PC-9 (cell line): ENCODE measurements at regions not wholly inside any gene's neighbourhood (a gene's known extent, or its start where the extent isn't known, plus 50 kb on each side); places are given as distances from the start of the nearest gene placed in this dataset.

Experiments
- BruUV-seq: library from RNA; stranded (reverse); fragments of 400-500 nt; replicated peaks from 2 replicates; lab custom pipeline; 2021; lab: Mats Ljungman, UMichigan
- CTCF ChIA-PET: fragments of 300-600 bp; sonication (Branson Sonifier 250); formaldehyde crosslinking; loops from one replicate; lab custom pipeline; 2022; ENCODE audit warnings: antibody characterized with exemption; lab: Charles Lee
- POLR2A ChIA-PET: fragments of 300-600 bp; sonication (Branson Sonifier 250); formaldehyde crosslinking; loops from one replicate; lab custom pipeline; 2022; ENCODE audit warnings: antibody characterized with exemption; ENCODE audit not compliant: unreplicated experiment; lab: Charles Lee
- DNase-seq, 2 experiments: peaks; one replicate each; pipeline versions ENCODE4 v3.0.0 to v3.0.0-alpha.2; 2015 to 2022; ENCODE audit warnings: mixed read lengths in 1 of 2
- H2AFZ ChIP-seq: fragments of 200-600 bp; sonication (generic); 2 replicates; pipeline ENCODE4 v1.8.1; 2017; ENCODE audit warnings: antibody characterized with exemption
- H3F3A ChIP-seq: fragments of 200-600 bp; sonication (generic); 2 replicates; pipeline ENCODE4 v1.8.1; 2017; ENCODE audit warnings: antibody characterized with exemption, mild to moderate bottlenecking, low read depth; ENCODE audit not compliant: insufficient read depth
- H3K27ac ChIP-seq: fragments of 200-600 bp; sonication (generic); 2 replicates; pipeline ENCODE4 v1.6.1; 2016; ENCODE audit warnings: mixed run types
- H3K27me3 ChIP-seq: fragments of 200-600 bp; sonication (generic); 2 replicates; pipeline ENCODE4 v1.6.1; 2016; ENCODE audit warnings: low read depth, mixed run types; ENCODE audit not compliant: insufficient read depth
- H3K36me3 ChIP-seq: fragments of 200-600 bp; sonication (generic); 2 replicates; pipeline ENCODE4 v1.6.1; 2016; ENCODE audit warnings: low read depth, mixed run types
- H3K4me1 ChIP-seq: fragments of 200-600 bp; sonication (generic); replicated peaks from 2 replicates; pipeline ENCODE4 v1.6.1; 2016; ENCODE audit warnings: mixed run types; ENCODE audit not compliant: insufficient read depth
- H3K4me2 ChIP-seq: fragments of 200-600 bp; sonication (generic); 2 replicates; pipeline ENCODE4 v1.6.1; 2017; ENCODE audit warnings: mixed run types
- H3K4me3 ChIP-seq: fragments of 200-600 bp; sonication (generic); 2 replicates; pipeline ENCODE4 v1.6.1; 2016; ENCODE audit warnings: mixed run types
- H3K79me2 ChIP-seq: fragments of 200-600 bp; sonication (generic); 2 replicates; pipeline ENCODE4 v1.6.1; 2017; ENCODE audit warnings: low read depth, mixed run types
- H3K9me2 ChIP-seq: fragments of 200-600 bp; sonication (generic); 2 replicates; pipeline ENCODE4 v1.8.1; 2017; ENCODE audit warnings: mild to moderate bottlenecking; ENCODE audit not compliant: insufficient read depth
- H3K9me3 ChIP-seq: fragments of 200-600 bp; sonication (generic); 2 replicates; pipeline ENCODE4 v1.8.1; 2016; ENCODE audit warnings: low read depth; ENCODE audit not compliant: insufficient read depth
- H4K20me1 ChIP-seq: fragments of 200-600 bp; sonication (generic); 2 replicates; pipeline ENCODE4 v1.8.1; 2017; ENCODE audit not compliant: insufficient read depth
- CTCF ChIP-seq: fragments of 200-600 bp; sonication (generic); conservative IDR thresholded peaks from 2 replicates; pipeline ENCODE4 v1.6.1; 2017; ENCODE audit warnings: mixed run types, antibody characterized with exemption, mild to moderate bottlenecking, moderate library complexity
- EZH2 ChIP-seq: fragments of 200-600 bp; sonication (generic); IDR thresholded peaks from 2 replicates; pipeline ENCODE4 v1.8.0; 2017; ENCODE audit warnings: antibody characterized with exemption, low read depth
- intact Hi-C: fragments of 100-400 bp; cut with micrococcal nuclease; formaldehyde crosslinking; loops from one replicate; pipeline ENCODE4 v1.10.0; 2022; ENCODE audit not compliant: unreplicated experiment

DNA sequence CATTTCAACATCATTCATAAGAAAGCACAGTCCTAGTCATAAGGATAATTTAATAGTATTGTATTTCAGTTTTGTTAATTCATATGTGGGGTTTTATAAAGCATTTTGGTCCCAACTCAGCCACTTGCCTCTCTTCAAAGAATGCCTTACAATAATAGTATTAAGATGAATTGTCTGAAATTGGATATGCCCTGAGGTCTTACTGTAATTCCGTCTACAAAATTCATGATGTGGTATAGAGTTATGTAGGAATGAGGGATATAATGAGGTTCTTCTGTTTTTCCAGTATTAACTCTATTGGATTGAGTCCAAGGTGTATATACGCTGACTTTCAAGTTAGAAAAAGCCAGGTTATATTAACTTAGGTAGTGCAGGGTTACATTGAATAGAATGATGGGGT, 177.0 kb downstream of the GOLIM4 start:
- peaks cover 7% of the 10 kb centered on the region; the same call in 1 of the 2 replicates for H4K20me1 ChIP-seq
- no peaks in the 10 kb centered on the region for H3F3A ChIP-seq
- H3K27ac ChIP-seq = no peak overlapping the region
- no peak overlapping the region for H2AFZ ChIP-seq
- no peaks in the 10 kb centered on the region for H3K9me3 ChIP-seq
- POLR2A ChIA-PET = interaction anchor here (0.6 kb wide), 1 partner anchor 1646 kb away, joined by 3 read pairs; no protein-coding TSS in a partner anchor
- H3K9me2 ChIP-seq = no peaks in the 10 kb centered on the region
- H3K4me2 ChIP-seq = no peak overlapping the region
- TF ChIP-seq CTCF = no peak
- TF ChIP-seq EZH2 = no peak
- H3K79me2 ChIP-seq = no peaks in the 10 kb centered on the region
- no peaks in the 10 kb centered on the region for H3K4me1 ChIP-seq
- H3K27me3 ChIP-seq = no peaks in the 10 kb centered on the region
- intact Hi-C loops = no loop called here
- no peak for DNase-seq
- CTCF ChIA-PET = no interaction called here
- H3K4me3 ChIP-seq = no peak overlapping the region
- H3K36me3 ChIP-seq = no peaks in the 10 kb centered on the region
- BruUV-seq = no TSS peak

GRCh38 chr3:167918008-167918596, 177.6 kb downstream of the GOLIM4 start:
- Histone ChIP-seq H3K27me3 (no peaks in the 10 kb centered on the region), H3K27ac (no peak overlapping the region), H2AFZ (no peak overlapping the region), H3K9me3 (no peaks in the 10 kb centered on the region), H4K20me1 (peaks cover 7% of the 10 kb centered on the region; the same call in 1 of the 2 replicates), H3K4me1 (no peaks in the 10 kb centered on the region), H3K4me3 (no peak overlapping the region), H3K36me3 (no peaks in the 10 kb centered on the region), H3K9me2 (no peaks in the 10 kb centered on the region), H3K79me2 (no peaks in the 10 kb centered on the region), H3K4me2 (no peak overlapping the region), H3F3A (no peaks in the 10 kb centered on the region)
- no peak for DNase-seq
- BruUV-seq = no TSS peak
- TF ChIP-seq CTCF = no peak
- intact Hi-C loops = no loop called here
- ChIA-PET POLR2A (no interaction called here), CTCF (no interaction called here)

- POLR2A ChIA-PET = no interaction called here
- Histone ChIP-seq H3K9me2 (no peaks in the 10 kb centered on the region), H2AFZ (no peak overlapping the region), H3K9me3 (no peaks in the 10 kb centered on the region), H4K20me1 (no peaks in the 10 kb centered on the region), H3K4me1 (no peaks in the 10 kb centered on the region), H3K4me2 (no peak overlapping the region), H3F3A (no peaks in the 10 kb centered on the region), H3K27me3 (no peaks in the 10 kb centered on the region), H3K36me3 (no peaks in the 10 kb centered on the region), H3K79me2 (no peaks in the 10 kb centered on the region), H3K27ac (no peak overlapping the region), H3K4me3 (no peak overlapping the region)
- DNase-seq = no peak
- intact Hi-C loops = no loop called here
- BruUV-seq = no TSS peak
- TF ChIP-seq EZH2 = no peak
- TF ChIP-seq CTCF = no peak
- CTCF ChIA-PET = no interaction called here
Observed at GRCh38 chr3:167913219-167913835, 177.8 kb downstream of the SERPINI1 start.
